Tibial nerve (tissue), 4 donors: ENCODE measurements at regions not wholly inside any gene's neighbourhood (a gene's known extent, or its start where the extent isn't known, plus 50 kb on each side); places are given as distances from the start of the nearest gene placed in this dataset.

ENCODE experiments used
- DNase-seq, 2 donors: peaks; one replicate each; pipeline ENCODE4 v3.0.0-alpha.2; 2019; ENCODE audit warnings: low spot score in 2 of 2
- H3K27ac ChIP-seq, 4 donors: fragments of 200-600 bp; sonication (generic) in 3 of 4; one replicate each; pipeline ENCODE4 v1.5.1; 2017 to 2019; ENCODE audit warnings: mild to moderate bottlenecking in 1 of 4
- H3K27me3 ChIP-seq, 2 donors: fragments of 200-600 bp; sonication (generic) in 1 of 2; one replicate each; pipeline versions ENCODE4 v1.5.1 to v1.6.0; 2017 to 2019
- H3K36me3 ChIP-seq, 3 donors: fragments of 200-600 bp; sonication (generic); one replicate each; pipeline ENCODE4 v1.5.1; 2018 to 2019
- H3K4me1 ChIP-seq, 4 donors: fragments of 200-600 bp; sonication (generic) in 3 of 4; one replicate each; pipeline ENCODE4 v1.5.1; 2017 to 2019
- H3K4me3 ChIP-seq, 4 donors: fragments of 200-600 bp; sonication (generic) in 3 of 4; one replicate each; pipeline ENCODE4 v1.5.1; 2017 to 2019; ENCODE audit warnings: mild to moderate bottlenecking in 1 of 4, moderate library complexity in 1 of 4
- H3K9me3 ChIP-seq, 4 donors: fragments of 200-600 bp; sonication (generic) in 3 of 4; one replicate each; pipeline ENCODE4 v1.5.1; 2017 to 2019
- CTCF ChIP-seq, 5 experiments: fragments of 200-600 bp in 3 of 5; fragments of 450-650 bp in 2 of 5; sonication (generic) in 3 of 5; IDR thresholded peaks; one replicate each; pipeline ENCODE4 v1.5.1; 2016 to 2019; ENCODE audit warnings: antibody characterized with exemption in 5 of 5, mild to moderate bottlenecking in 3 of 5, moderate library complexity in 2 of 5
- EP300 ChIP-seq, 2 donors: sonication (generic); formaldehyde crosslinking; IDR thresholded peaks; one replicate each; pipeline ENCODE4 v1.6.1; 2017; ENCODE audit warnings: antibody characterized with exemption in 2 of 2, mild to moderate bottlenecking in 1 of 2
- POLR2A ChIP-seq, 2 donors: fragments of 450-650 bp; IDR thresholded peaks; one replicate each; pipeline ENCODE4 v1.6.1; 2017; ENCODE audit warnings: antibody characterized with exemption in 2 of 2, mild to moderate bottlenecking in 2 of 2, moderate library complexity in 2 of 2
- WGBS, 2 donors: methylation state at CpG; one replicate each; pipeline ENCODE4 v1.1.5; 2018; 5-methylcytosine and 5-hydroxymethylcytosine counted together

GRCh38 chr2:183404392-183404791, 280.1 kb downstream of the NUP35 start:
- Histone ChIP-seq H3K4me1 (no peaks in the 10 kb centered on the region), H3K36me3 (no peaks in the 10 kb centered on the region), H3K4me3 (no peak overlapping the region), H3K9me3 (peaks cover 0 to 12% (median 0%) of the 10 kb centered on the region in 4 donors), H3K27ac (no peak overlapping the region), H3K27me3 (no peaks in the 10 kb centered on the region)
- DNase-seq, result no peak
- TF ChIP-seq EP300 (IDR thresholded peaks at IDR 0.05) (no peak), CTCF (IDR thresholded peaks at IDR 0.05) (no peak), POLR2A (IDR thresholded peaks at IDR 0.05) (no peak)
- WGBS, 2 donors, result 89 to 92% methylated on average over 7 of the region's 7 CpGs

GRCh38 chr2:183408562-183408961, 284.3 kb downstream of the NUP35 start:
- no peaks in the 10 kb centered on the region for H3K4me1 ChIP-seq
- no peaks in the 10 kb centered on the region for H3K27me3 ChIP-seq
- no peak overlapping the region for H3K4me3 ChIP-seq
- DNase-seq, result no peak
- TF ChIP-seq POLR2A (IDR thresholded peaks at IDR 0.05), result no peak
- TF ChIP-seq CTCF (IDR thresholded peaks at IDR 0.05), result no peak
- no peak for TF ChIP-seq EP300 (IDR thresholded peaks at IDR 0.05)
- H3K36me3 ChIP-seq, result no peaks in the 10 kb centered on the region
- H3K9me3 ChIP-seq, result peaks cover 0 to 14% (median 2%) of the 10 kb centered on the region in 4 donors
- 0% methylated on average over 1 of the region's 1 CpG for WGBS, 2 donors
- no peak overlapping the region for H3K27ac ChIP-seq

- TF ChIP-seq EP300 (IDR thresholded peaks at IDR 0.05) (no peak), CTCF (IDR thresholded peaks at IDR 0.05) (no peak), POLR2A (IDR thresholded peaks at IDR 0.05) (no peak)
Observed at GRCh38 chr2:183409662-183410061, 285.4 kb downstream of the NUP35 start.

GRCh38 chr2:183416753-183417152, 292.5 kb downstream of the NUP35 start:
- no peak for TF ChIP-seq EP300 (IDR thresholded peaks at IDR 0.05)
- TF ChIP-seq POLR2A (IDR thresholded peaks at IDR 0.05), result no peak
- TF ChIP-seq CTCF (IDR thresholded peaks at IDR 0.05), result no peak
- Histone ChIP-seq H3K4me1 (no peaks in the 10 kb centered on the region), H3K4me3 (no peak overlapping the region), H3K36me3 (no peaks in the 10 kb centered on the region), H3K27me3 (no peaks in the 10 kb centered on the region), H3K9me3 (peaks cover 0 to 3% (median 0%) of the 10 kb centered on the region in 4 donors), H3K27ac (no peak overlapping the region)
- no peak for DNase-seq
- 46 to 61% methylated on average over 4 of the region's 4 CpGs for WGBS, 2 donors

More at GRCh38 chr2:183409662-183410061, 285.4 kb downstream of the NUP35 start:
- no peak for DNase-seq
- H3K27ac ChIP-seq, result no peak overlapping the region
- no peaks in the 10 kb centered on the region for H3K4me1 ChIP-seq
- no peaks in the 10 kb centered on the region for H3K36me3 ChIP-seq
- no peaks in the 10 kb centered on the region for H3K27me3 ChIP-seq
- H3K9me3 ChIP-seq, result peaks cover 0 to 6% (median 2%) of the 10 kb centered on the region in 4 donors
- no peak overlapping the region for H3K4me3 ChIP-seq

- Histone ChIP-seq H3K27ac (no peak overlapping the region), H3K27me3 (no peaks in the 10 kb centered on the region), H3K4me1 (no peaks in the 10 kb centered on the region), H3K9me3 (peaks cover 0 to 15% (median 0%) of the 10 kb centered on the region in 4 donors), H3K36me3 (no peaks in the 10 kb centered on the region), H3K4me3 (no peak overlapping the region)
- WGBS, 2 donors, result 68 to 75% methylated on average over 3 of the region's 3 CpGs
- no peak for DNase-seq
- TF ChIP-seq POLR2A (IDR thresholded peaks at IDR 0.05) (no peak), EP300 (IDR thresholded peaks at IDR 0.05) (no peak), CTCF (IDR thresholded peaks at IDR 0.05) (no peak)
Observed at GRCh38 chr2:183426825-183427224, 302.6 kb downstream of the NUP35 start.
